IPS-NIHi7 (cell line): ENCODE measurements at regions not wholly inside any gene's neighbourhood (a gene's known extent, or its start where the extent isn't known, plus 50 kb on each side); places are given as distances from the start of the nearest gene placed in this dataset.

Experiments used
- DNase-seq: peaks from one replicate; pipeline ENCODE4 v3.0.0; 2012; ENCODE audit warnings: mixed read lengths; ENCODE audit errors: extremely low spot score

DNA sequence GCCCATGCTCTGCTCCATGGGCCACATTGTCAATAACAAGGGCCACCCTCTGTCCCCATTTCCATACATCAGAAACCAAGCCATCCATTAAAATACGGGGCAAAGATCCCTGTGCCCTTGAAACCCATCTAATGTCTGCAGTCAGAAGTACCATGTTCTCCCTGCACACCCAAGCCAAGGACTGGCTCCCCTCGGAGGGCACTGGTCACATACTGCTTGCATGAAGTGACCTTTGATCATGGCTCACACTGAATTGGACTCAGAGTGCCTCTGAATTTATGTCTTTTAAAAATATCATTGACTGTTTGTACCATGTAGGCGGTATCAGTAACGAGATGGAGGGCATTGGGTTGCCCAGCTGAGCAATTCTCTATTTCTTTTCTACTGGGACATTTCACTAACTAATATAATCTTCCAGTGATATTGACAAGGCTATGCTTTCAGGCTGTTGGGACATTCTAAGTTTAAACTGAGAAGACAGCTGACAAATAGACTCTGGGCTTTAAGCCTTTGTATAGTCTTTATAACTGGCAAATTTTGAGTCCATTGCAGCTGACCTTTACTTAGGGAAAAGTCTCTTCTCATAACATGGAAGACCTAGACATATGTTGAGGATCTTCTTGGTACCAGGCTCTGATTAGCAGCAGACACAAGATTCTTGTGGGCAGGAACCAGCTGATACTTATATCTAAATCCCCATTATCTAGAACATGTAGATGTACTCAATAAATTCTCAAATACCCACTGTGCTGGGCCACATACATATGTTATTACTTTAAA, 214.3 kb downstream of the MYCN start:
- no peak for DNase-seq

DNA sequence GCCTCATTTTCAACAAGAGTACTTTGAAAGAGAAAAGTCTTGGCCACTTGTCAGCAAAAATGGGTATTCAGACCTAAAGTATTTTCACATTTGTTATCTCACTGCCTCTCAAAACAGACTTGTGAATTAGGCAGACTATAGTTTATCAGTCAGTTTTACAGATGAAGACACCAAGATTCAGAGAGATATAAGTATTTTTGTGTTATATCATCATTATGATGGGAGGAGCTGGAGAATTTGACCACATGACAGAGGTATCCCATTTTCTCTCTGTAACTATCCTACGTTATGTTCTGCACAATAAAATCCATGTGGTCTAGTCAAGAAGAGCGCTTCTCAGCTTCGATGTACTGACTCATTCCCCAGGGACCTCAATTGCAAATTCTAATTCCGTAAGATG, 213.7 kb downstream of the MYCN start:
- no peak for DNase-seq

DNA sequence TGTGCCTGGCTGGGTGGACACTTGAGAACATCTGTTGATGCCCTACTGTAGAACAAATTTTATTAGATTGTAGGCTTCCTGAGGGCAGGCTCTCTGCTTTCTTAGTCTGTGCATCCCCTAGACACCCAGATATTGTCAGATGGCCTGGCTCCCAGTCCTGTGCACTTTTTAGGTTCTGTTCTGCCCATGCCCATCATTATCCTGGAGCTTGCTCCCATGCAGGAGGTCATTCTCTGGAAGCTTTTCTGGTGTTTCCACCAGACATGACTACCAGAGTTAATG, 213.3 kb downstream of the MYCN start:
- no peak for DNase-seq

DNA sequence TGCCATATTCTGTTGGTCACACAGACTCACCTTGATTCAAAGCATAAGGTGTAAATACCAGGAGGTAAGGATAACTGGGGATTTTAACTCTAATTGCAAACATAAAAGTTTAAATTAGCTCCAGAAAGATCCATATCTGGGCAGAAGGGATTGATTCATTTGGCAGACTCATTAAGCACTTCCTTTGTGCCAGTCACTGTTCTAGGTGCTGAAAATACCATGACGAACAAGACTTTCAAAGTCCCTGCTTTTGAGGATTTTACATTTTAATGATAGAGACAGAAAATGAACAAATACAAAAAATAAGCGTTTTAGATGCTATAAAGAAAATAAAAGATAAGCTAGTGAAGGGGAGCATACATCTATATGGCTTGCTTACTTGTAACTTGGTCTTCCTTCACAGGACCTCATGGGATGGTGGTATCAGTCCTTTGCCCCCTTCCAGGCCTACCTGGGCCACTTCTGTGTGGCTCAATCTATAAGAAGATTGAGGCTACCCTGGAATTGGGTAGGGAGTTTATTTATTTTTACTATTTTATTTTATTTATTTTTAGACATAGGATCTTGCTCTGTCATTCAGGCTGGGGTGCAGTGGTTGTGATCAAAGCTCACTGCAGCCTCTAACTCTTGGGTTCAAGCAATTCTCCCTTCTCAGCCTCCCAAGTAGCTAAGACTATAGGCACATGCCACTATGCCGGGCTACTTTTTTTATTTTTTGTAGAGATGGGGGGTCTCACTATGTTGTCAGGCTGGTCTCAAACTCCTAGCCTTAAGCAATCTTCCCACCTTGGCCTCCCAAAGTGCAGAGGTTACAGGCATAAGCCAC, 212.8 kb downstream of the MYCN start:
- DNase-seq, result no peak

DNA sequence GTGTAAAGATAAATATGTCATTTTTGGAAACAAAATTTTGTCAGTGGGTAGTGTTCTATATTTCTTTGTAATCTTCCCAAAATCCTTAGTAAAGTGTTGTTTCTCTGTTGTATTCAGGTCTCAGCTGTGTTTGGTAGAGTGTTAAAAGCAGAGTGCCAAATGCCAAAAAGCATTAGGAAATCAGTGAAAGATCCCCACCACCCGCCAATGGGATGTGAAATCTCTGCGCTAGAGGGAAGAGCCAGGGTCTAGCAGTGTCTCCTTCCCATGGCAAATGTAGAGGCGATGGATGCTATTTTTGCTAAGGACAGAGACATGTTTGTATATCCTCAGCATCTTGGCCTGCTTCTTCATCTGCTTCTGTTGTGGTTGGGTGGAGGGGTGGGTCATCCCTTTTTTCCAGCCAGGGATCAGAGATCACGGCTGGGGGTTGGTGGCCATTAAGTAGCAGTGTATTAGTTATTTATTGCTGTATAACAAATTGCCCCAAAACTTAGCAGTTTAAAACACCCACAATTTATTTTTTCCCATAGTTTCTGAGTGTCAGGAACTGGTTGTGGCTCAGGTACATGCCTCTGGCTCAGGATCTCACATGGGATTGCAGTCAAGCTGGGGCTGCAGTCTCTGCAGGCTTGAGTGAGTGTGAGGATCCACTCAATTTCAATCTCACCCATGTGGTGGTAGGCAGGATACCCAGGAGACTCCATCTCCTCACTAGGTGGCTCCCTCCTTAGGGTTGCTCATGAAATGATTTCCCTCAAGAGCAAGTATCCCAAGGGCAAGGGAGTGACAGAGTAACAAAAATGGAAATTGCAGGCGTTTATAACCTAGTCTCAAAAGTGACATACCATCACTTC, 211.9 kb downstream of the MYCN start:
- no peak for DNase-seq

DNA sequence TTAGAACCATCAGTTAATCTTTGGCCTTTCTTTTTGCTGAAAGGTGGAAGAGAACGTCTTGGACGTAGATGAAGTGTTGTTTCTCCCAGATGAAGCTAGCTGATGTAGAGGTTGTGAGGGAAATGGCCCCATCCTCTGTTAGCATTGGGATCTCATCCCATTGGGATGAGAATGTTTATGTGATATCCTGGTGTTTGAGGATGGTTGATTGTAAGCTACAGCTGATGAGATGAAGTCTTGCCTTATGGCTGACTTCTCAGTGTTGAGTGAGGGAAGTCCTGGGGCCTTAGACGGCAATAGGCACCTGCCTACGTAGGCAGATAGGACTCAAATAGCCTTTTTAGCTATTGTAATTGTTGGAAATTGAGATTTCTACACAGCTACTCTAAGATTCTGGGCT, 211.3 kb downstream of the MYCN start:
- DNase-seq, result no peak

DNA sequence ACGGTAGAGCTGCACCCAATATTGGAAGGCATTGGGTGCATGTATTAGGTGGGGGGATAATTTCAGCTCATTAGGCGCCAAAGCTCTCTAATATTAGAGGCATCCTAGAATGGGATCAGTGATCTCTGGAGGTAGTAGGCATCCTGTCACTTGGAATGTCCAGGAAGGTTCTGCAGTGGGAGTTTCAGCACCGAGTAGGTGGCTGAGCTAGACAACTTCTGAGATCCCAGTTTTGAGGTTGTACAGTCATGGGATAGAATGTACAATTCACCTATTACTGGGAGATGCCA, 210.9 kb downstream of the MYCN start:
- DNase-seq, result no peak

DNA sequence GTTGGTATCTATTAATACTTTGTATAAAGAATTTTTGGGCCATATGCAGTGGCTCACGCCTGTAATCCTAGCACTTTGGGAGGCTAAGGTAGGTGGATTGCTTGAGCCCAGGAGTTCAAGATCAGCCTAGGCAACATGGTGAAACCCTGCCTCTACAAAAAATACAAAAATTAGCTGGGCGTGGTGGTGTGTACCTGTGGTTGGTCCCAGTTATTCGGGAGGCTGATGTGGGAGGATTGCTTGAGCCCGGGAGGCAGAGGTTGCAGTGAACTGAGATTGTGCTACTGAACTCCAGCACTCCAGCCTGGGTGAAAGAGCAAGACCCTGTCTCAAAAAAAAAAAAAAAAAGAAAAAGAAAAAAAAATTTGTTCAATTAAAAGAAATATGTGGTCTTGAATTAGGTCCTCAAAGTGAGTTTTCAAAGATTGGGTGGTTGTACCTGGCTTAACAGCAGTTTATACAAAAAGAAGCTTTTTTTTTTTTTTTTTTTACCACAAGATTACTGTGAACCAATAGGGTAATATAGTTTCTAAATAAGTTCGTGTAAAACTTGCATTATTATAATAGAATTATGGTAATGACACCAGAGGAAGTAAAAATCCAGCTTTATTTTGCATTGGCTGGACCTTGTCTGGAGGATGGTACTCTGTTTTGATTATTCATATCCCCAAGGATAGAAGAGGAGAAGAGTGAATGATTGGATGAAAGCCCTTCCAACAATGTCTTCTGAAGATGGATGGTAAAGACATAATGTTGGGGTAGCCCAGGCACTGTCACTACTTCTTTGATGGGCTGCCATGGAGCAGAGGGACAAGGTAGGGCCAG, 210.3 kb downstream of the MYCN start:
- no peak for DNase-seq

DNA sequence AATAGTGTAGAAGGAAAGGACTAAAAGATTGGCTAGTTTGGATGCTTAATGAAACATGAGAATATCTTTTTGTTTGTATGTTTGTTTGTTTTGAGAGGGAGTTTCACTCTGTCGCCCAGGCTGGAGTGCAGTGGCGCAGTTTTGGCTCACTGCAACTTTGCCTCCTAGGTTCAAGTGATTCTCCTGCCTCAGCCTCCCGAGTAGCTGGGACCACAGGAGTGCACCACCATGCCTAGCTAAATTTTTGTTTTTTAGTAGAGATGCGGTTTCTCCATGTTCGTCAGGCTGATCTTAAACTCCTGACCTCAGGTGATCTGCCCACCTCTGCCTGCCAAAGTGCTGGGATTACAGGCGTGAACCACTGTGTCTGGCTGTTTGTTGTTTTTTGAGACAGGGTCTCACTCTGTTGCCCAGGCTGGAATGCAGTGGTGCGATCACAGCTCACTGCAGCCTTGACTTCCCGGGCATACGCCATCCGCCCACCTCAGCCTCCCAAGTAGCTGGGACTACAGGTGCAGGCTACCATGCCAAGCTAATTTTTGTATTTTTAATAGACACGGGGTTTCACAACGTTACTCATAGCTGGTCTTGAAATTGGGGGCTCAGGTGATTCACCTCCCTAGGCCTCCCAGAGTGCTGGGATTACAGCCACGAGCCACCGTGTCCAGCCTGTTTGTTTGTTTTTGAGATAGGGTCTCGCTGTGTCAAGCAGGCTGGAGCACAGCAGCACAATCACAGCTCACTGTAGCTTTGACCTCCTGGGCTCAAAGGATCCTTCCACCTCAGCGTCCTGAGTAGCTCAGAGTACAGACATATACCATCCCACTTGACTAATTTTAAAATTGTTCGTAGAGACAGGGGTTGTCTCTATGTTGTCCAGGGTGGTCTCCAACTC, 209.2 kb downstream of the MYCN start:
- no peak for DNase-seq

DNA sequence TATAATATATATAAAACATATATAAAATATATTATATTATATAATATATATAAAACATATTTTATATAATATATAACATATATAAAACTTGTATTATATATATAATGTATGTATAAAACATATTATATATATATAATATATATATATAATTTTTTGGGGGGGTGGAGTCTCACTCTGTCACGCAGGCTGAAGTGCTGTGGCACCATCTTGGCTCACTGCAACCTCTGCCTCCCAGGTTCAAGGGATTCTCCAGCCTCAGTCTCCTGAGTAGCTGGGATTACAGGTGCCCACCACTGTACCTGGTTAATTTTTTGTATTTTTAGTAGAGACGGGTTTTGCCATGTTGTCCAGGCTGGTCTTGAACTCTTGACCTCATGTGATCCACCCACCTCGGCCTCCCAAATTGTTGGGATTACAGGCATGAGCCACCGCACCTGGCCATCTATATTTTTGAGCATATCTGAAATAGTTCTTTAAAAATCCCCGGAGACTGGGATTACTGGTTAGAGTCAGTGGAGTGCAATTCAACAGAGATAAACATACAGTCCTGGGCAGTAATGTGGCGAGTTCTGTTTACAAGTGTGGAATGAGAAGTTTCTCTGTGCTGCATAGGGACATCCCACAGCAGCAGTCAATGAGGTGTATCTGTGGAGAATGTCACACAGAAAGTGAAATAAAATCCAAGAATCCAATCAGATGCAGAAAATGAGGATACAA, 208.4 kb downstream of the MYCN start:
- DNase-seq, result no peak

DNA sequence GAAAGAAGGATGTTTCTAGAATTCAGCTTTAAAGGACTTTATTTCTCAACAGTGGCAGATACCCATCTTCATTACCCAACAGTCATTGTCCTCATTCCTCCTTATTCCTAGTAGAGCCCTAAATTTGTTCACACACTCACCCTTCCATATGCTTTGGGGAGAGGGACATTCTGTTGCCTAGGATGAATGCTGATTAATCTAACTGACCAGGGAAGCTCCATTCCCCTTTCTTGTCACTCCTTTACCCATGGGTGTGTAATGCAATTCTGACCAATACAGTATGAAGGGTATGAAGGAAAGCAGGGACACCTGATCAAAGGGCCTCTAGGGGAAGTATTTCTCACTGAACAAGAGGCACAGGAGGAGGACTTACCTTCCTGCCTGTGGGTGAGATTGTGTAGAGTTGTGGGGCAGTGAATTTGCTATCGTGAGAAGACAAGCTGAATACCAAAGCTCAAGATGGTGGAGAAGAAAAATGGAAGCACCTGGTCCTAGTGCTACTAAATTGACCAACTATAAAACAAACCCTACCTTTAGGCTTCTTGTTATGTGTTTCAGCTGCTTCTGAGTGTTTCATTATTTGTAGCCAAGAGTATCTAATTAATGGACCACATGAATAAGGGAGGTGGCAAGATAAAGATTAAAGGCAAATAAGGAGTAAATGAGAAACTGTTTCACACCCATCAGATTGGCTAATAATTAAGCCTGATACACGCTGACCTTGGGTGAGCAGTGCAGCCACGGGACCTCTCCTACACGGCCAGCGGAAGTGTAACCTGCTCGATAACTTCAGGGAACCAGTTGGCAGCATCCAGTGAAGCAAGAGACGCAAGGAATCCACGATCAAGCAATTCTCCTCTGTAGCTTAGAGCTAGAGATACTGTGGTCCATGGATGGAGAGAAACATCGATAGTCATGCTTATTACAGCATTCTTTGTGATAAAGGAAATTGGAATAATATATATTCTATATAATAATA, 202.3 kb downstream of the MYCN start:
- no peak for DNase-seq

DNA sequence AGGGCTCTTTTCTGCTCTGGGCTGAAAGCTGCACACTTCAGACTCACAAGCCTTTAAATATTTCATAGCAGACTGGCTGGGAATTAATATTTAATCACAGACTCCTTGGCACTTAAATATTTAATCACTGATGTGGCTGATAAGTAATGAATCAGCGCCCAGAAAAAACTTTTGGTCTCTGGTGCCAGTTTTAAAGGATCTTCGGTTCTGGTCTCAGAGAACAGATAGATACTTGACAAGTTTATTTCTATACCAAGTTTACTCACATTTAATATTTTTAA, 201.2 kb downstream of the MYCN start:
- DNase-seq, result no peak

DNA sequence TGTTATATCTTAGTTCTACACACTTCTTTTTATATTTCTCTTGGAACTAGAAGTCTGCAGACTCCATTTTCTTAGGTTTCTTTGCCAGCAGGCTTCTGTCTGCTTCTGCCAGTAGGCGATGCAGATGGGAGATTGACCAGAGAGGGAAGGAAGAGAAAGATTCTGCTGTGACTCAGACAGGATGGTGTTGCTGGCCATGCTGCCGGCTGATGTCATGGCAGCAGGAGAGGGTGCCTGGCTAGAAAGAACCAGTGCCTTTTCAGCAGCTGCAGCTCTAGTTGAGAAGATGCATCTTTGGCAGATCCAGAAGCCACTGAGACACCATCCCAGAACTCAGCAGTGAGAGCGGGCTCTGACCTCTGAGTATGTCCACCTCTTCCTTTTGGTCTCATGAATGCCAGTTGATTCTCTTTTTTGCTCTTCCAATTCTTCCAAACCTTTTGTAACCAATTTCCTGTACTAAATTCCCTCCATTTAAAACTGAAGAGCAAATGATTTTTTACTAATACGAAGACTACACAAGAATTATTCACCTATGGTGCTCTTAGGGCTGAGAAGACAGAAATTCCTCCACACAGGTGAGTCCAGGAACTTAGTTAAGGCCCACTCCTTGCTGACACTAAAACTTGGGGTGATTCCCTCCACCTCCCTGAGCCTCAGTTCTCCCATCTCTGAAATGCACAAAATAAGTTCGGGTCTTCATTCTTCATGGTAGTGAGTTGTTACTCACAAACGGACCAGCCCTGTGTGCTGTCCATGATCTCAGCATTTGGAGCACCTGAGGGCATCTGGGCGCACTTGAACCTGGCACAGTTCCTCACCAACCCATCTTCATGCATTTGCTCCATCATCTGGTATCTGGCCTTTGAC, 200.7 kb downstream of the MYCN start:
- DNase-seq, result no peak

DNA sequence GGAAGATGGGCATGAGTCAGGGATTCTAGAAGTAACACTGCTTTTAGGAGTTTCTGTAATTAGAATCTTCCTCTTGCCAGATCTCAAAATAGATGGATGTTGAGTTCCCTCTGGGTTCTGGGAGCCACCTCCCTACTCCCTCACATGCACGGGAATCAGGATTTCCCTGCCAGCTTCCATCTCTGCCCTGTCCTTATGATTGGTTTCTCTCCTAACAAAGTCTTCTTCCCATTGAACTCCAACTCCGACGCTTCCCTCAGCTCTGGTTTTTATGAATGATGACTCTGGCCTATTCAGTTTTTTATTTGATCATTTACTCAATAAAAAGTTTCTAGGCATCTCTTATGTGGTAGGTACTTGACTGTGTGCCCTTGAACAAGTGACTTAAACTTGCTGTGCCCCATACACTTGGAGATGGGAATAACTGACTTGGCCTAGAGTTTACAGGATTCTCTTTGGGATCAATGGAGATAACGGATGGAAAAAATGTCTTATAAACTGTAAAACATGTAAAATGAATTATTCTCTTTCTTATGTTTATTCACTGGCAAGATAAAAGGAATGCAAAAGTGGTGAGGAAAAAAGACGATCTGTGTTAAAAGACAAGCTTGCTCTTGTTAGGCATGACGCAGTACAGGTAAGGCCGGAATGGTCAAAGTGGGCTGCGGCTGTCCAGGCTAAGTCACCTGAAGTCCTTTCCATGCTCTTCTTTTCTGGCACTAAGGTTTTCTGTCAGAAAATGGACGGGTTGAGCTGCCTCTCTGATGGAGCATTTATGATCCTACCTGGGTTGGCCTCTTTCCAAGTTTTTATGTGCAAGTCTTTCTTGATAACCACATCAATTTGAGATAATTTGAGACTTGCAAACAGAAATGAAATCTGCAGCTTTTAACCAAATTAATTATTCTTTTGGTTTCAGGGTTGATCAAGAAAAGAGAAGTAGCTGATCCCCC, 199.6 kb downstream of the MYCN start:
- no peak for DNase-seq

DNA sequence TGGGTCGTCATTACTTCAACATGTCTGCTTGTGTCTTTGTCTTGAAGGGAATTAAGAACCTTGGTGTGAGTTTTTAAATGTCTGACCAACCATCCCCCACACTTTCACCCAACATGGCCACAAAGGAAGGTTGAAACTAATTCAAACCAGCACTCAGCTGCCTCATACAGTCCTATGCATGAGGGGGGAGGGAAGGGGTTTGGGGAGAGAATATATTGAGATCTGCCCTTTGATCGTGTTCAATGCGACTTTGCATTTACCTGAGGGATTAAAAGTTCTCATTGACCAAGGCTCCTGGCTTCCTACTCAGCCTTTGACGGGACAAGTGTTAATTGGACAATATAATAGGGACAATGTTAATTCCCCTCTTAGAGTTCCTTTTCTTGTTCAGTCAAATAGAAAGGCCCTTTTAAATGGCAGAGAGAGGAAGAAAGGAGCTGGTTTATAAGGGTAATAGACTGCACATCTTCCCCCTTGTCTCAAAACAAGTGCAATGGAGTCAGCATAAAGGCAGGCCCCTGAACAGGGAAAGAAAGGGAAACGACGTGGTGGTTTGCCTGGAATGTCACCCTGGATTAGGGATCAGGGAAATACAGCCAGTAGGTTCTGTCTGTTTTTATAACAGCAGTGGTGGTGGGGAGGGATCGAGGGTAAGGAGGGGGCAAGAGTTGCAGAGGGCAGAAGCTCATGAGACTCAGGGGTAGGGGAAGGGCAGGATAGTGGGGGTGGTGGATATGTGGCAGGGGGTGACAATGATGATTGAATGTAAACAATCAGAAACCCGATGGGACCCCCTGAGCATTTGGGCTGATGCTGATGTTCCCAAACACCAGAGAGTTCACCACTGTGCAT, 198.7 kb downstream of the MYCN start:
- no peak for DNase-seq

DNA sequence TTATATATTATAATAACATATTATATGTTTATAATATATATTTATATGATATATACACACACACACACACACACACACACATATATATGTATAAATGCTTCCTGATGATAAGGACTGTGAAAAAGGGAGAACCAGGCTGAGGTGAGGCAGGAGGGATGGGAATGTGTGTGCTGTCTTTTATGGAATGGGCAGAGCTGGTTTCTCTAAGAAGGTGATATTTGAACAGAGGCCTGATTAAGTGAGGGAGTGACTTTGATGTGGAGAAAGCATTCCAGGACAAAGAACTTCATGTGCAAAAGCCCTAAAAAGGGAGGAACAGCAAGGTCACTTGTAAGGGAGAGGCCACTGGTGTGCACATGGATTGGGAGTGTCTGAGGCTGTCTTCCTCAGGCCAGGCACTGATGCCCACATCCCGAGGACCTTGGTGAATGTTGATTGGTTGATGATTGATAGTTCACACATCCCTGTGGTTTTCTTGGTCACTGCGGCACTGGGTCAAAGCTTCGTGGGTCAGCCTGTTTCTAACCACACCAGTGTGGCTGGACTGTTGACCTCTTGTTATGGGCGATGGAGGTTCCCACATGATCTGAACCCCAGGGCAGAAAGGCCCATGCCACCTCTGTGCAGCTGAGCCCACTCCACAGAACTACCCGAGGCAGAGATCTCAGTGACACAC, 196.9 kb downstream of the MYCN start:
- DNase-seq, result no peak
